Dermis blood vessel endothelial cell (primary cell): ENCODE measurements at regions not wholly inside any gene's neighbourhood (a gene's known extent, or its start where the extent isn't known, plus 50 kb on each side); places are given as distances from the start of the nearest gene placed in this dataset.
"Not testable (repeated sequence)": the region's sequence is repeated elsewhere in the genome, so short reads cannot be mapped to it uniquely, and the experiment has no call there.

Experiments
- DNase-seq: peaks from one replicate; pipeline ENCODE4 v3.0.0; 2010

DNA sequence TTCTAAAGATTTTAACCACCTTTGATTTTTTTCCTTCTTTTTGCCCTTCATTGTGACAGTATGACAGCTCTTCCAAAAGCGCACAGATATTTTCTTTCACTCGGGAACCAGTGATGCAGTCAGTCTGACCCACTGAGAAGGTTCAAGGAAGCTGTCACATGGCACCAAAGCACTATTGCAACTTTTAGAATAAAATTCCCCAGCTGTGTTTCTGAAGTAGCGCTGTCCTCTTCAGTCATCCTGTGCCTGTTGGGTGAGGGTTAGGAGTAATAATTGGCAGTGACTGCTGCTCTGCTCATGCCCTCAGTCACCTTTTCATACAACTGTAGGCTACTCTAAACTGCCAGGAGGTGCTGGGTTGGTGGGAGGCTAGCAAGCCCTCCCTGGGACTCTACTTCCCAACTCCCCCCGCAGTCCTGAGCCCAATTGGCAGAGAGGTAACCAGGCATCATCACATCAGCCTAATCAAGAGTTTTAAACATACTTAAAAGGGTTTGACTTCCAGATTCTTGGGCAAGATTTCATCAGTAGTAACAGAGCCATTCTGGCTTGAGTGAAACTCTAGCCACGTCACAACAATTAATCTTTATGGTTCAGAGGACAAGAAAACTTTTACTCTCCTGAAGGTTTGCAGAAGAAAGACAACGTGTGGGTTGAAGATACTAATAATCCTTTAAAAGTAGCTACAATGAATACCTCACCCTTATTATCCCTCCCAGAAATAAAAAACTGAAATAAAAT is 473.3 kb downstream of the FBXO15 start:
- no peak for DNase-seq

DNA sequence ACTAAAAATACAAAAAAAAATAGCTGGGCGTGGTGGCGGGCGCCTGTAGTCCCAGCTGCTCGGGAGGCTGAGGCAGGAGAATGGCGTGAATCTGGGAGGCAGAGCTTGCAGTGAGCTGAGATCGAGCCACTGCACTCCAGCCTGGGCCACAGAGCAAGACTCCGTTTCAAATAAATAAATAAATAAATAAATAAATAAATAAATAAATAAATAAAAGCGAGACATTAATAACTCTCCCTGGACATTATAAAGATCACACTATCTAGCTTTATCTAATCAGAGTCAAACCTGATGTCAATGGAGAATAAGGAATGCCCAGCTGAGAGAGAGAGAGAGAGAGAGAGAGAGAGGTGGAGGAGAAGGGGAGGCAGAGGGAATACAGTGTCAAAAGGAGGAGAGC is 476.2 kb downstream of the FBXO15 start:
- DNase-seq = not testable (repeated sequence)

DNA sequence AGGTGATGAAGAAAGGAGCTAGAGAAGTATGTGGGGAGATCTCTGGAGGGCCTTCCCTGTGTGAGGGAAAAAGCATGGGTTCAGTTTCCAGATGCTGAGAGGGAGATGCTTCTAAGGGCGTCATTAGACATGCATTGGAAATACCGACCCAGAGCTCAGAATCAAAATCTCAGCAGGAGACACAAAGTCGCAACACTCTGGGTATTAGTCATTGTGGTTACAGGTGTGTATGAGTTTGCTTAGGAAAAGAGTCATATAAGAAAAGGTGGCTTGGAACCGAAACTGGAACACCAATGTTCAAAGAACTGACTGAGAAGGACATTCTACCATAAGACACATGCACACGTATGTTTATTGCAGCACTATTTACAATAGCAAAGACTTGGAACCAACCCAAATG is 477.1 kb downstream of the FBXO15 start:
- no peak for DNase-seq

DNA sequence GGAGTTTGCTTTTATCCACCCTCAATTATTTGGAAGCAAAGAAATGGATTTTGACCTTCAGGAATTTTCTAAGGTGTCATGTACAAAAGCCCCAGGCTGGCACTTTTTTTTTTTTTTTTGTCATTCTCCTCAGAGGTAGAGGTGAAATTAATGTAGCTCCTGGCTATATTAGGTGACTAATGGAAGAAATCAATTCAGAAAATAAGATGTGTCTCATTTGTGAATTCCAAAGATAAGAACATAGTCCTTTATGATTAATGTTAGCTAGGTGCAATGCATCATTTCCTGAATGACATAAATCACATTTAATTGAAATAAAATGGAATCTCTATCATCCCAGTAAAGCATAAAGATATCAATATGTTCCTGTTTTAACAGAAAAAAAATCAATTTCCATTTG is 477.6 kb downstream of the FBXO15 start:
- DNase-seq = no peak

DNA sequence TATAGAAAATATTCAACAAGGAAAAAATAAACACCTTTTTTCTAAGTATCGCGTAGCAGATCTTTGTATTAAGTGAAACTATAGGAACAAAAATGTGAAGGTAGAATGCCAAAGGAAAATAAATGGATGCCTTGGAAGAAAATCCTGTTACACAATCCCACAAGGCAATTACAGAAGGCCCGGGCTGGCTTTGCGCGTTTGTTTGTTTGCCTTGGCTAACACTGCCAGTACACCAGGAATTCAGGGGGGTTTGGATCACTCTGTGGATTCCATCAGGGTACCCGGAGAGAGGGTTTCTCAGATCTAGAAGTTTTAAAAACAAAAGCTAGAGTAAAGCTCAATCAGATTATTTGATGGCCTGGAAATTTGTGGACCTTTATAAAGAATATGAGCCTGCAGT is 478.3 kb downstream of the FBXO15 start:
- DNase-seq = peak; percentile 60

DNA sequence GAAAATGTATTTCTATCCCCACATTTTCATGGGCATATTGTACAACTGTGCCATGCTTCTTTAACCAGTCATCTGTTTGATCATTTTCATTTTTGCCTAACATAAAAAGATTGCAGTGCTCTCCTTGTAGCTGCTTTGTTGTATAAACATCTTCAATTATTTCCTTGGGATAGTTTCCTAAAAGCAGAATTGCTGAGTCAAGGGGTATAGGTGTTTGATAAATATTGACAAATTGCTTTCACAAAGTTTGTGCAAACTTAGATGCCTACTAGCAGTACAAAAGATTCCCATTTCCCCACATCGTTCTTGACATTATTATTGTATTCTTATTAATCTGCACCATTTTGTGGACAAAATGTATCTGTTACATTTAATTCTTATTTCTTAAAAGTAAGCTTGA is 479.6 kb downstream of the FBXO15 start:
- DNase-seq = no peak

DNA sequence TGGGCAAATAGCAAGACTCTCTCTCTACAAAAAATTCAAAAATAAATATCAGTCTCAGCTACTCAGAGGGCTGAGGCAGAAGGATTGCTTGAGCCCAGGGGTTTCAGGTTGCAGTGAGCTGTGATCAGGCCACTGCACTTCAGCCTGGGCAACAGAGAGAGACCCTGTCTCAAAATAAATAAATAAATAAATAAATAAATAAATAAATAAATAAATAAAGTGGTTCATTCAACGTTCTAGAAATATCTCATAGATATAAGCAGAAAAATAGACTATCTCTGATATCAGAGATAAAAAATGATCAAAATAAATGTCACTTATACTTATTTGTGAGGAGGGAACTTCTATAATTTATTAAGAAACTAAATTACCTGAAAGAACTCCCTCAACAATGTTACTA is 480.9 kb downstream of the FBXO15 start:
- DNase-seq = no peak

DNA sequence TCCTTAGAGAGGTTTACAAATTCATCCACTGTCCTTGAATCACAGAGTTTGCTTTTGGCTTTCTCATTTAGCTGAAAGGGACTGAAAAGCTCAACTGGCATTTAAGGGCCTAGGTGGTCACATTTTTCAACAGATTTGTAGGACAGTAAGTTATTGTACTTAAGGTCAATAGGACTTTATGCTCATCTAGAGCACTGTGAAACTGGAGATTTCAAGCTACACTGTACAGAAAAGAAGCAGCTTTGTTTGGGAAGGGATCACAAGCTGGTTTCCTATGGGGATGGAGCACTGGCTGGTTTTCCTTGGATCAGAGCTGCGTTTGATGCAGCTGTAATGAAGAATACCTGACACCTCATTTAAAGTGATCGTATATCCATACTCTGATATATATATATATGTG is 482.7 kb downstream of the FBXO15 start:
- DNase-seq = no peak

DNA sequence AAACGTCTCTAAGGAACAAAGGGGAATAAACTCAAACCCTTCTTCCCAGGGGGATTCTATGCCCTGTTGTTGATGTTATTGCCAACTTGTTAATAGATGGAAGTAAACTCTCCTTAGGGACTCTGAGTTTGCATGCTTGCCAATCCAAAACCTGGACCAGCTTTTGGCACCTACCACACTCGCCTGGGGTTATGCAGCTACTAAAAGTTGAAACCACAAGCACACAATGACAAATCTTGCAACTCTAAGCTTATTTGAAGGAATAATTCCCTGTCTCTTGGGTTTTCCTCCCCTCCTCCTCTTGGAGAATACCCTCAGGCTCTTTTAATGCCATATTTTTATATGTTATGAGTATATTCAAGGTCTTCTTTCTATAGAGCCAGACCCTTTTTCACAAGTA is 484.1 kb downstream of the FBXO15 start:
- DNase-seq = no peak

DNA sequence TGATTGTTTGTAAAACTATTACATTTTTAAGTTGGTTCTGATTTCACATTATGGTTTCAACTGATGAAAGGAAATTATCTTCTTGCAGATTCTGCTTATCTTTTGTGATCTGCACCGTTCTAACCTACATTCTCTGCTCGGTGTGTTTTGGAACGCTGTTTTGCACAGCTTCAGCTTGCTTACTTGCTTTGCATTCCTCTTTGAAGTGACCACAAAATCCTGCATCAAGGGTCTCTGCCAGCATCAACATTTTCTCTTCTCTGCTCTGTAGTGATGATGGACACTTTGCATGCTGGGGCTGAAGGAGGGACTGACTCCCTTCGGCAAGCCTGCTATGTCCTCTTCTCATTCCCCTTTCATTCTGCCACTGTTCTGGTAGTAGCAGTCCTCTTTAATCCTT is 485.2 kb downstream of the FBXO15 start:
- DNase-seq = no peak

DNA sequence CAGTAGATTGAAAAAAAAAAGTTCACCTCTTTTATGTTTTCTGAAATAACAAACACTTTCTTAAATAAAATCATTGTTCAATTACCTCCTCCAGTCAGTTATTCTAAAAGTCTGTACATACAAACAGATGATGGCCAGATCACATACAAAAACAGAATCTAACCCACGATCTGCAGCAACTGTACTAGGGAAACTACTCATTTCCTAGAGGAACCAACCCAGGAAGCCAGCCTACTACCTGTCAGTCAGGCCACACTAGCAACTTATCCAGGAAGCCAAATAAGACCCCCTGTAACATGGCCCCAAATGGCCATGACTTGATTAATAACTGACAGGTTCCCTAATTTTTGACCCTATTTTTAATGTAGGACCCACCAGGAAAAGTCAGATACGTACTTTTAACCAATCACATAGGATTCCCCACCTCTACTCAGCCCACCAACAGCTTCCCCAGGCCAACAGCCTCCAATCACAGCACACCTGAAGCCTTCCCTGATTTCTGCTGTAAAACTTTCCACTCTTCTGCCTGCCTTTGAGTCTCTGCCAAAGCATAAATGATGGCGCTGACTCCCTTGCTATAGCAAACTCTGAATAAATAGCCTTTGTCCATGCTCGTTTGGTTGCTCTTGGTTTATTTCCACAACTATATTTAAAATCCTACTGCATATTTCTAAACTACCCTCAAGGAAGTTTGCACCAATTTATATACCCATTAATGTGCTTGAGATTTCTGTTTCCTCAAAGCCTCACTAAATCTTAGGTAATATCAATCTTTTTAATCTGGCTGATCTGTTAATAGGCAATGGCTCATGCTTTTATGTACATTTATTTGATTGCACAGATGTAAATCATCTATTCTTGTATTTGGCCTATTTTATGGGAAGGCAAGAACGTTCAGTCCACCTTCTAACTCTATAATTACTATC is 486.4 kb downstream of the FBXO15 start:
- DNase-seq = peak; percentile 61

DNA sequence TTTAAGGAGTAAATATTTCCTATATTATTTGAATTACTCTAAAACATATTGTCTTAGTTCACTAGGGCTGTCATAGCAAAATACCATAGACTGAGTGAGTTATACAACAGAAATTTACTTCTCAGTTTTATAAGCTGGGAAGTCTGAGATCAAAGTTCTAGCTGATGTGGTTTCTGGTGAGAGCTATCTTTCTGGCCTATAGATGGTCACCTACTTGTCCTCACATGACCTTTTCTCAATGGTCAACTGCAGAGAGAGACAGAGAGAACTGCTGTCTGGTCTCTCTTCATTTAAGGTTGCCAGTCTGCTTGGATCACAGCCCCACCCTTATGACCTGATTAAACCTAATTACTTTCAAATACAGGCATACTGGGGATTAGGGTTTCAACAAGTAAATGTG is 490.9 kb downstream of the FBXO15 start:
- DNase-seq = no peak

DNA sequence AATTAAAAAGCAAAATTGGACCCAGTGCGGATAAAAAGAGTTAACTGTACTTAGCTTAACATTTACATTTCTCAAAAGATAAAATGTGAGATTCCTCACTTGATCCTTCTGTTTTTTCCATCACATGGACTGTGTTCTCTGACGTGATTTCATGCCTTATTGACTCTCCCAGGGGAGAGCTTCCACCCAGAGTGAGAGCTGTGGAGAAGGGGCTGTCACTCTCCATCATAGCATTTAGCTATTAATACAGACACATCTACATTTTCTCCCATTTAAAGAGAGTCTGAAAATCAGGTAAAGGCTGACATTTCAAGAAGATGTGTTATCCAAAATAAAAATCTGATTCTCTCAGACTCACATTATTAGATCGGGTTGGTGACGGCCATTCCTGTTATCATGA is 493.8 kb downstream of the FBXO15 start:
- DNase-seq = no peak

DNA sequence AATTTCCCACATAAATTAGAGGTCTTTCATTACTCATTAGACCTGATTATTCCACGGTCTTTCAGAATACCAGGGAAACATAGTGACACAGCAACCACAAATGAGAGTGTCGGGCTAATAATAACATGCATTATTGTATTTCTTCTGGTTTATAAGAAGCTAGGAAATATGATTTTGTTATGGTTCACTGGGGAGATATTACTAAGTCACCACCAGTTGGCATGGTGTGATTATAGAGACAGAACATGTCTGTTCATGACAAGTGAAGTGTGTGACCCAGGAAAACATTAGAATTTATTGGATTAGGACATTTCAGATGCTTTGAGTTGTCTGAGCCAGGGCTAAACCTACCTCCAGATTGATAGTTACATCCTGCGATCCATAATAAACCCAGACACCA is 494.4 kb downstream of the FBXO15 start:
- DNase-seq = no peak

DNA sequence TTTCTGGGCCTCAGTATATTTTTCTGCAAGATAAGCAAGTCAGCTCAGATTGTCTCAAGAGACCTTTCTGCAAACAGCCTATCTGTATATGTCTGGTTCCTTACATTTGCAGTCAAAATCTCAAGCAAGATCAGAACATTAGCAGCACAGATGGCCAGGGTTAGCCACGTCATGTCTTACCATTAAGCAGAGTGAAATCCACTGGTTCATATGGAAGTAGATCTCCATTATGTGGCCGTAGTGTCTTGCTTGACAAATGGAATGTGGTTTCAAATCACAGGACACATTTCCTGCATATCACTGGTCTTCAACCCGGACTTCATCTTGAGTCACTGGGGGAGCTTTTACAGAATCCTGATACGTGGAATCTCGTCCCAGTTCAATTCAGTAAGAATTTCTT is 500.2 kb downstream of the FBXO15 start:
- DNase-seq = no peak

DNA sequence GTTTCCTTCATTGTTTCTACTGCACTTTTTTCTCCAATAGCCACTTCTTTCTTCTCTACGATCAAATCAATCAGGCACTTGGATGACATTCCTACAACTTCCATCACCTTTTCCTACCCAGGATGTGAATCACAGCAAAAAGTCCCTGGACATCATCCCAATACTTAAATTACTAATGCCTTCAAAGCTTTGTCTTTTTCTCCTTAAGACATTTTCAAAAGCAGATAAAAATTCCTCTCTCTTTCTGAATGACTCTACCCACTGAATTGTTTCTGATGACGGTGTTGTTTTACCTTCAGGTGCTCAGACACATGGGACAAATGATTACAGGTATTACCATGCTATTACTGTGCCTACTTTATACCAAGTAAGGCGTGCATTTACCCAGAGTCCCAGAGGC is 500.9 kb downstream of the FBXO15 start:
- DNase-seq = peak; percentile 85

DNA sequence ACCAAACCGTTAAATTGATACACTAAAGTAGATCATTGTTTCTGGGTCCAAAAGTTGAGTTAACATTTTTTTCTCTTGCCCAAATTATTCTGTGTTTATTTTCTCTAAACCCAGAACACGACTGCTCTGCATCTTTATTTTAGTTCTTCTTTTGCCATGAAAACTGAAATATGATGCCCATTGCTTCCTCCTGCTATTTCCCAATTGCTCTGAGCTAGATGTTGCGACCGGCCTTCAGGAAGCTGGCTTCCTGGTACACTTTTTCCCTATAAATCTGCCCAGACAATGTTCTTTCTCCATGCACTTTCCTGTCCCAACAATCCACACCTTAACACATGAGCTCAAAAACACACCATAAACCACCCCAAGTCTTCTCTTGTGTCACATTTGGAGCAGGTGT is 501.4 kb downstream of the FBXO15 start:
- DNase-seq = peak; percentile 41

DNA sequence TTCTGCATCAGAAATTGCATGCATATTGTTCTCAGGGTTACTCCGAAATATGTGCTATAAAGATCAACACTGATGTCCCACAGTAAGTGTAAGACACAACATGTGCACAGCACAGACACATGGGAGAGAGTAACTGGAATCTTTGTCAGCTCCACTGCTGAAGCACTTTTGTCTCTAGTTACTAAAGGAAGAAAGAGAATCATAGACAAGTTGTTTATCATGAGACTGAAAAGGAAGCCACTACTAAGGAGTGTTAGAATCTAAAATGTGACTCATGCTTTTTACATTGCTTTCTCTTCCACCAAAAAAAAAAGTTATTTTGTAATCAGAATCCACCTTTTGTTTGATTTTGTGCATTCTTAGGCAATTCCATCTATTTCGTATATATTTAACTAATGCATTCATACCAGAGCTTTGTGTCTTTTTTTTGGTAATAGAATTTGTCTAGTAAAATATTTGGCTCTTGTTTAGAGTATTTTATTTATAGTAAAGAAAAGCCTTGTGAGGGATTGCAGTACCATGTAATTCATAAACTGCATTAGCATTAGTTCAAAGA is 502.4 kb downstream of the FBXO15 start:
- DNase-seq = peak; percentile 44

DNA sequence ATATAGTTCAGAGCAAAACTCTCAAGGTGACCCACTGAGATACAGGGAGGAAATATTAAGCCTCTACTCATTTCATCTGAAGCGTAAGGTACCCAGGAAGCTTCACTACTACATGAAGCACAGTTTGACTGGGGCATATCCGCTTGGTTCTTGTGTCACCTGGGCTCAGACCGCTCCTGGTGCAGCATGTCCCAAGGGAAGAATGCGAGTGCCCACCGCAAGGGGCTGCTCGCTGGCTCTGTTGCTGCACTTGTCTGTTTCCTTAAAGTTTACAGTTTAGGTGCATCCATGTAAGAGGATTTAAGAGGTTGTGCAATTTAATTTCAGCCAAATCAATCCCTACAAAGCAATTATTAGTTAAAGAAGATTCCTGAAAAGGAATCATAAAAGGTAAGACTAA is 507.8 kb downstream of the FBXO15 start:
- no peak for DNase-seq

DNA sequence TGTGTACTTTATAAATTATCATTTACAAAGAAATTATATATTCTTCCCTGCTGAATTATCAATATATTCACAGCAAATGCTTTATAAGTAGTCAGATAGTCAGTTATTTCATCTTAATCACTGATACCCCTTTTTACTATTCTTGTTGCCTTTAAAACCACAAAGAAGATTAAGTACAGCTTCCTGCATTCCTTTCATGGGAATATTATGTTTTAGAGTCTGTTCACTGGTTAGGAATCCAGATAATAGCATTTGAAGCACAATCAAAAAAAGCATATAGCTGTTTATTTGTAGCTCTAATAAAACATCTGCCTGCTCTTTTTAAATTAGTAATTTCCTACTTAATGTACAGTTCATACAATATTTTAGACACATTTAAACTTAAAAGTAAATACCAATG is 508.9 kb downstream of the FBXO15 start:
- peak; percentile 12 for DNase-seq

DNA sequence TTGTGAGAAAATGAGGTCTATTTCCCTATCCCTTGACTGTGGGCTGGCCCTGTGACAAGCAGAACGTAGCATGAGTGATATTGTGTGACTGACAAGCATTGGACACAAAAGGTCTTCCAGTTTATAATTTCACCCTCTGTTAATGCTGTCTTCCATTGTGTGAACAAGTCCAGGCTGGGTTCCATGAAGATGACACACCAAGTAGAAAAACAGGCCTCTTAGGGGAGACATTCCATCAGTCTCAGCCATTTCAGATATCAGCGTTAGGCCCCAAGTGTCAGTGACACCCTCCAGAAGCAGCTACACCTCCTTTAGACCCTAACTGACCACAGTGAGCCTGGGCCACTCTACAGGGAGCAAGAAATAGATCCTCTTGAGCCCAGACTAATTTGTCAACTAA is 511.3 kb downstream of the FBXO15 start:
- DNase-seq = no peak

DNA sequence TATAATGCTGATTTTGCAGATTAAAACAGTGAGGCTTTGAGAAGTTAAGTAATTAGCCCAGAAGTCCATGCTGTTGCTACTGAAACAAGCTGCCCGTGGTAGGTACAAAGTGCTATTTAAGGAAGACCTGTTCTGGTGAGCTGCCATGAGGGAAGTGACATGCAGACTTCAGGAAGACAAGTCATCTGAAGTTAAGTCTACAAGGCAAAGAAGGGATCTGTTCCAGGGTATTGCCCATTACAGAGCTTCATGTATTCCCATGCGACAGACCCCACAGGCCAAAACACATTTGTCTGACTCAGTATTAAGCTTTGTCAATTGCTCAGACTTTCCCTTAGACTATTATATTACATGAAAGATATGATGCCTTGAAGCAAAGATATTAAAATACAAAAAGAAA is 520.8 kb downstream of the FBXO15 start:
- peak; percentile 60 for DNase-seq

DNA sequence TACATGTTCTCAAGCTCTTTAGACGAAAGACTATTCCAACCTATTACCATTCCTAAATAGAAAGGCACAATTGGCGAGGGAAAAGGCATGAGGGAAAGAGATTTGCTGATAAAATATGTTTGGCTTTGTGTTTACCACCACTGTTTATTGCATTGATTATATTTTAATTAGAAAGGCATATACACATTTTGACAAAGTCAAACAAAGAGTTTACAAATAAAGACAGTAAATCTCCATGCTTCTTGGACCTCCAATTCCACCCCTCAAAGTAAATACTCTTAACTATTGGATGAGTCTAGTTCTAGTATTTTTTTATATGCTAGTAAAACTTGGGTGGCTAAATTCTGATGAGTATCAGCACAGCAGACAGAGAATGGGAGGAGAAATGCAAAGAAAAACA is 521.4 kb downstream of the FBXO15 start:
- DNase-seq = no peak

DNA sequence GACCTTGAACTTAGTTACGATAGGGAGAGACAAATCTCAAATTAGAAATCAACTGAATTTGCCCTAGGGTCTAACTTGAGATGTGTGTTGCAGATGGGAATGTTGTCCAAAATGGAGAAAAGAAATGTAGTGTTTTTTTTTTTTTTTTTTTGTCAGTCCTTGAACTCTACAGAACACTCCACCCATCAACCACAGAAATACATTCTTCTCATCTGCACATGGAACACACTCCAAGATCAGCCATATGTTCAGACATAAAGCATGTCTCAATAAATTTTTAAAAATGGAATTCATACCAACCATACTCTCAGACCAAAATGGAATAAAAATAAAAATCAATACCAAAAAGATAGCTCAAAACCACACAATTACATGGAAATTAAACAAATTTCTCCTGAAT is 526.5 kb downstream of the FBXO15 start:
- DNase-seq = no peak
